Lower lobe of right lung (tissue), 2 donors: ENCODE measurements at regions not wholly inside any gene's neighbourhood (a gene's known extent, or its start where the extent isn't known, plus 50 kb on each side); places are given as distances from the start of the nearest gene placed in this dataset.

Source experiments
- ATAC-seq, 2 donors: fragments of 200-7000 bp; cut with Tn5 transposase; one replicate each; pipeline ENCODE4 v1.9.1; 2020 to 2022; ENCODE audit warnings: mild to moderate bottlenecking in 2 of 2, moderate library complexity in 2 of 2
- DNase-seq: peaks from one replicate; pipeline ENCODE4 v3.0.0-alpha.2; 2020
- H3K27ac ChIP-seq: fragments of 200-600 bp; one replicate; pipeline ENCODE4 v1.8.0; 2022
- H3K27me3 ChIP-seq: fragments of 200-600 bp; one replicate; pipeline ENCODE4 v1.8.0; 2022; ENCODE audit warnings: low read depth
- H3K36me3 ChIP-seq: fragments of 200-600 bp; one replicate; pipeline ENCODE4 v1.8.0; 2022; ENCODE audit warnings: mild to moderate bottlenecking
- H3K4me1 ChIP-seq: fragments of 200-600 bp; one replicate; pipeline ENCODE4 v1.8.0; 2022
- H3K4me3 ChIP-seq: fragments of 200-600 bp; one replicate; pipeline ENCODE4 v1.8.0; 2022; ENCODE audit warnings: mild to moderate bottlenecking
- H3K9me3 ChIP-seq: fragments of 200-600 bp; one replicate; pipeline ENCODE4 v1.8.0; 2022
- CTCF ChIP-seq: fragments of 200-600 bp; IDR thresholded peaks from one replicate; pipeline ENCODE4 v1.8.0; 2022; ENCODE audit warnings: antibody characterized with exemption, mild to moderate bottlenecking
- intact Hi-C: fragments of 100-400 bp; cut with DNase I; formaldehyde crosslinking; loops from one replicate; pipeline ENCODE4 v1.11.0; 2022
- donor health status: DM: no; HTN: yes; CAD: no; lungs with severe emphysema.

GRCh38 chr12:39000370-39000769 lies 95.0 kb upstream of the CPNE8 start:
- DNase-seq, result no peak
- TF ChIP-seq CTCF, result no peak
- H3K4me3 ChIP-seq, result no peak overlapping the region
- no peaks in the 10 kb centered on the region for H3K36me3 ChIP-seq
- intact Hi-C loops, result no loop called here
- H3K27me3 ChIP-seq, result no peaks in the 10 kb centered on the region
- no peak for ATAC-seq
- H3K4me1 ChIP-seq, result no peaks in the 10 kb centered on the region
- no peaks in the 10 kb centered on the region for H3K9me3 ChIP-seq
- H3K27ac ChIP-seq, result no peak overlapping the region

GRCh38 chr12:38998887-38999482 lies 93.6 kb upstream of the CPNE8 start:
- Histone ChIP-seq H3K4me1 (no peaks in the 10 kb centered on the region), H3K27ac (no peak overlapping the region), H3K9me3 (no peaks in the 10 kb centered on the region), H3K36me3 (no peaks in the 10 kb centered on the region), H3K27me3 (no peaks in the 10 kb centered on the region), H3K4me3 (no peak overlapping the region)
- no peak for ATAC-seq
- no peak for TF ChIP-seq CTCF
- intact Hi-C loops, result no loop called here
- DNase-seq, result no peak

- intact Hi-C loops, result no loop called here
- DNase-seq (no peak), ATAC-seq (no peak)
- Histone ChIP-seq H3K9me3 (no peaks in the 10 kb centered on the region), H3K36me3 (no peaks in the 10 kb centered on the region), H3K4me1 (no peaks in the 10 kb centered on the region), H3K27ac (no peak overlapping the region), H3K27me3 (no peaks in the 10 kb centered on the region), H3K4me3 (no peak overlapping the region)
- no peak for TF ChIP-seq CTCF
Measured at GRCh38 chr12:38995249-38995648, 89.9 kb upstream of the CPNE8 start.

- intact Hi-C loops, result no loop called here
- ATAC-seq (no peak), DNase-seq (no peak)
- Histone ChIP-seq H3K36me3 (no peaks in the 10 kb centered on the region), H3K27ac (no peak overlapping the region), H3K27me3 (no peaks in the 10 kb centered on the region), H3K4me1 (no peaks in the 10 kb centered on the region), H3K9me3 (peaks cover 17% of the 10 kb centered on the region), H3K4me3 (no peak overlapping the region)
- TF ChIP-seq CTCF, result no peak
Measured at GRCh38 chr12:38985961-38986360, 80.6 kb upstream of the CPNE8 start.

GRCh38 chr12:38984388-38984787 lies 79.0 kb upstream of the CPNE8 start:
- peaks cover 17% of the 10 kb centered on the region for H3K9me3 ChIP-seq
- no peak overlapping the region for H3K27ac ChIP-seq
- no peak for ATAC-seq
- no peak for DNase-seq
- H3K4me3 ChIP-seq, result no peak overlapping the region
- H3K36me3 ChIP-seq, result no peaks in the 10 kb centered on the region
- no peak for TF ChIP-seq CTCF
- intact Hi-C loops, result no loop called here
- H3K27me3 ChIP-seq, result no peaks in the 10 kb centered on the region
- H3K4me1 ChIP-seq, result no peaks in the 10 kb centered on the region
